ENCODE measurements at regions not wholly inside any gene's neighbourhood (a gene's known extent, or its start where the extent isn't known, plus 50 kb on each side); places are given as distances from the start of the nearest gene placed in this dataset.

DNA sequence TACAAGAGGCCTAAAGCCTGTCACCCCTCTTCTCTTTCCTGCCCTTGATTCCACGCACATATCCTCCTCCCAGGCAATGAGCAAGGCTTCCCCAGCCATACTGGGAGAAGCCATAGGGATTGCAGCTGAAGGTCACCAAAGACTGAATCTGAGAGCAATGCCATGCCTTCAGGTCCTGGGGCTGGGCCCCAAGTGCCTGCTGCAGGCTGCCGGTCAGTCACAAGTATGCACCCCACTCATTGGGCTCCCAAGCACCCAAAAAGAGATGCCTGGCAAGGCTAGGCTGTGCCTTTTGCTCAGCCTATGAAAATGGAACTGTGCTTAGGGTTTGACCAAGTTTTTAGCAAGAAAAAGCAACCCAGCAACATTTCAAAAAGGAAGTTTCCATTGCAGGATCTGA, 210.6 kb upstream of the MAMLD1 start:
- H2BK120ac ChIP-seq (ENCODE audit: low read depth, low read length, poor library complexity, severe bottlenecking) = no peak overlapping the region
- no peak overlapping the region for H2BK12ac ChIP-seq (ENCODE audit: insufficient read length, low read depth, low read length)
- H3K23me2 ChIP-seq (ENCODE audit: insufficient read length, low read depth, low read length, poor library complexity, severe bottlenecking) = no peaks in the 10 kb centered on the region
- peaks cover 39% of the 10 kb centered on the region for H3K9me3 ChIP-seq (ENCODE audit: control insufficient read depth, low read depth, low read length)
- peaks cover 2% of the 10 kb centered on the region; the same call in 1 of the 2 replicates for H3K27me3 Mint-ChIP-seq (ENCODE audit: low read depth)
- H3T11ph ChIP-seq (ENCODE audit: low read length) = no peak overlapping the region
- no peak overlapping the region for H3K4ac ChIP-seq (ENCODE audit: low read depth, low read length)
- no peaks in the 10 kb centered on the region for H3K79me2 ChIP-seq (ENCODE audit: insufficient read depth, low read length)
- no peaks in the 10 kb centered on the region for H3K4me1 Mint-ChIP-seq
- no peak for DNase-seq
- H3K56ac ChIP-seq (ENCODE audit: insufficient read length, low read depth, low read length) = no peak overlapping the region
- H3K18ac ChIP-seq (ENCODE audit: insufficient read length, low read depth, low read length) = no peak overlapping the region
- no peak overlapping the region for H3K23ac ChIP-seq (ENCODE audit: insufficient read length, low read depth, low read length)
- H4K8ac ChIP-seq (replicated peaks; ENCODE audit: insufficient read length, low read depth, low read length) = no peak overlapping the region
- no peaks in the 10 kb centered on the region for H3K27me3 ChIP-seq (ENCODE audit: insufficient read depth, low read length)
- no peak overlapping the region for H4K5ac ChIP-seq (ENCODE audit: insufficient read length, low read depth, low read length)
- H3K14ac ChIP-seq (ENCODE audit: insufficient read depth, low read length) = no peak overlapping the region
- 0 out of 7 replicates have a peak, but pooled peaks cover 0 to under 1% (median 0%) of the 10 kb centered on the region in 3 experiments for H3K36me3 Mint-ChIP-seq (ENCODE audit: insufficient read depth in 1 of 3, low read depth in 3 of 3)
- H4K20me1 ChIP-seq (ENCODE audit: control insufficient read depth, insufficient read depth, insufficient read length) = no peaks in the 10 kb centered on the region
- H3K4me1 ChIP-seq (ENCODE audit: insufficient read depth, low read length) = no peaks in the 10 kb centered on the region
- H3K27ac Mint-ChIP-seq = no peak overlapping the region
- no peak overlapping the region for H2BK20ac ChIP-seq (ENCODE audit: low read depth, low read length, poor library complexity, severe bottlenecking)
- no peak overlapping the region for H3K4me3 Mint-ChIP-seq
- no peak overlapping the region for H2BK5ac ChIP-seq (ENCODE audit: insufficient read length, low read length)
- no peak overlapping the region for H2AK5ac ChIP-seq (ENCODE audit: insufficient read length, low read length)
- TF ChIP-seq, protein P1, sequence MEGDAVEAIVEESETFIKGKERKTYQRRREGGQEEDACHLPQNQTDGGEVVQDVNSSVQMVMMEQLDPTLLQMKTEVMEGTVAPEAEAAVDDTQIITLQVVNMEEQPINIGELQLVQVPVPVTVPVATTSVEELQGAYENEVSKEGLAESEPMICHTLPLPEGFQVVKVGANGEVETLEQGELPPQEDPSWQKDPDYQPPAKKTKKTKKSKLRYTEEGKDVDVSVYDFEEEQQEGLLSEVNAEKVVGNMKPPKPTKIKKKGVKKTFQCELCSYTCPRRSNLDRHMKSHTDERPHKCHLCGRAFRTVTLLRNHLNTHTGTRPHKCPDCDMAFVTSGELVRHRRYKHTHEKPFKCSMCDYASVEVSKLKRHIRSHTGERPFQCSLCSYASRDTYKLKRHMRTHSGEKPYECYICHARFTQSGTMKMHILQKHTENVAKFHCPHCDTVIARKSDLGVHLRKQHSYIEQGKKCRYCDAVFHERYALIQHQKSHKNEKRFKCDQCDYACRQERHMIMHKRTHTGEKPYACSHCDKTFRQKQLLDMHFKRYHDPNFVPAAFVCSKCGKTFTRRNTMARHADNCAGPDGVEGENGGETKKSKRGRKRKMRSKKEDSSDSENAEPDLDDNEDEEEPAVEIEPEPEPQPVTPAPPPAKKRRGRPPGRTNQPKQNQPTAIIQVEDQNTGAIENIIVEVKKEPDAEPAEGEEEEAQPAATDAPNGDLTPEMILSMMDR (conservative IDR thresholded peaks at IDR 0.05) = no peak
- no peak overlapping the region for H2BK15ac ChIP-seq (ENCODE audit: low read depth, low read length)
- H3K27ac ChIP-seq (ENCODE audit: insufficient read length, low read depth, low read length) = no peak overlapping the region
- no CpG with 5 or more reads among the region's 2 CpGs for WGBS (ENCODE audit: extremely low coverage, insufficient read length, low lambda C conversion rate)
- no peak overlapping the region for H2AFZ ChIP-seq (ENCODE audit: low read length)
- no peak overlapping the region for H3K4me2 ChIP-seq (ENCODE audit: insufficient read depth, insufficient read length, low read length)
- H3K9me3 Mint-ChIP-seq = peaks cover 69 to 72% of the 10 kb centered on the region in 2 experiments
- H3K79me1 ChIP-seq (ENCODE audit: insufficient read depth, low read depth, low read length, poor library complexity, severe bottlenecking) = no peaks in the 10 kb centered on the region
- no peak overlapping the region for H4K91ac ChIP-seq (ENCODE audit: insufficient read length, low read depth, low read length)
- no peak overlapping the region for H3K9ac ChIP-seq (ENCODE audit: extremely low read depth, insufficient read length, low read length)
